ENCODE measurements at regions not wholly inside any gene's neighbourhood (a gene's known extent, or its start where the extent isn't known, plus 50 kb on each side); places are given as distances from the start of the nearest gene placed in this dataset.

- no peak for DNase-seq
These were observed 50.0 kb upstream of the CLDN5 start for GRCh38 chr22:19574247-19574646.

- no peak for DNase-seq
These were observed 52.5 kb upstream of the CLDN5 start for GRCh38 chr22:19576460-19577421.

GRCh38 chr22:19577422-19577966 is 53.3 kb upstream of the CLDN5 start:
- no peak for DNase-seq

GRCh38 chr22:19578180-19579004 is 54.2 kb upstream of the CLDN5 start:
- DNase-seq, result no peak

- no peak for DNase-seq
These were observed 55.1 kb upstream of the CLDN5 start for GRCh38 chr22:19579115-19579811.

- DNase-seq, result no peak
These were observed 55.7 kb upstream of the CLDN5 start for GRCh38 chr22:19579880-19580279.

GRCh38 chr22:19580291-19580890 is 56.2 kb upstream of the CLDN5 start:
- DNase-seq, result no peak

GRCh38 chr22:19582033-19582693 is 58.0 kb upstream of the CLDN5 start:
- no peak for DNase-seq

- no peak for DNase-seq
These were observed 62.9 kb upstream of the CLDN5 start for GRCh38 chr22:19586922-19587684.

- no peak for DNase-seq
These were observed 66.5 kb upstream of the CLDN5 start for GRCh38 chr22:19590696-19591095.

GRCh38 chr22:19591568-19591967 is 67.4 kb upstream of the CLDN5 start:
- no peak for DNase-seq

GRCh38 chr22:19592464-19592863 is 68.3 kb upstream of the CLDN5 start:
- DNase-seq, result no peak

- DNase-seq, result no peak
These were observed 69.9 kb upstream of the CLDN5 start for GRCh38 chr22:19593991-19594569.

- DNase-seq, result no peak
These were observed 71.3 kb upstream of the CLDN5 start for GRCh38 chr22:19595532-19595931.

- no peak for DNase-seq
These were observed 72.6 kb upstream of the CLDN5 start for GRCh38 chr22:19596680-19597398.

GRCh38 chr22:19597399-19597735 is 73.2 kb upstream of the CLDN5 start:
- no peak for DNase-seq

- DNase-seq, result no peak
These were observed 74.0 kb upstream of the CLDN5 start for GRCh38 chr22:19598054-19598855.

GRCh38 chr22:19599004-19599403 is 74.8 kb upstream of the CLDN5 start:
- no peak for DNase-seq

All from anterior cingulate cortex (tissue), 58 donors.